HG03159 (cell line): ENCODE measurements at regions not wholly inside any gene's neighbourhood (a gene's known extent, or its start where the extent isn't known, plus 50 kb on each side); places are given as distances from the start of the nearest gene placed in this dataset.
"Not testable (repeated sequence)": the region's sequence is repeated elsewhere in the genome, so short reads cannot be mapped to it uniquely, and the experiment has no call there.

ENCODE experiments used
- ATAC-seq: cut with Tn5 transposase; IDR thresholded peaks from one replicate; pipeline ENCODE4 v1.9.1; 2021; ENCODE audit warnings: mild to moderate bottlenecking, moderate library complexity; ENCODE audit not compliant: unreplicated experiment

DNA sequence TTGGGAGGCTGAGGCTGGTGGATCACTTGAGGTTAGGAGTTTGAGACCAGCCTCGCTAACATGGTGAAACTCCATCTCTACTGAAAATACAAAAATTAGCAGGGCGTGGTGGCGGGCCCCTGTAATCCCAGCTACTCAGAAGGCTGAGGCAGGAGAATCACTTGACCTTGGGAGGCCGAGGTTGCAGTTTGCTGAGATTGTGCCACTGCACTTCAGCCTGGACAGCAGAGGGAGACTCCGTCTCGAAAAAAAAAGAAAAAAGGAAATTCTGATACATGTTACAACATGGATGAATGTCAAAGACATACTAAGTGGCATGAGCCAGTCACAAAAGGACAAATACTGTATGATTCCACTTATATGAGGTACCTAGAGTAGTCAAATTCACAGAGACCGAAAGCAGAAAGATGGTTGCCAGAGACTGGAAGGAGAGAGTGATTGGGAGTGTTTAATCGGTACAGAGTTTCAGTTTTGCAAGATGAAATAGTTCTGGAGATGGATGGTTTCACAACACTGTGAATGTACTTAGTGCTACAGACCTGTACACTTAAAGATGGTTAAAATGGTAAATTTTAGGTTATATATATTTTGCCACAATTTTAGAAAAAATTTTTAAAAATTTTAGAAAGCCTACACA, 92.3 kb downstream of the BLID start:
- no peak for ATAC-seq

DNA sequence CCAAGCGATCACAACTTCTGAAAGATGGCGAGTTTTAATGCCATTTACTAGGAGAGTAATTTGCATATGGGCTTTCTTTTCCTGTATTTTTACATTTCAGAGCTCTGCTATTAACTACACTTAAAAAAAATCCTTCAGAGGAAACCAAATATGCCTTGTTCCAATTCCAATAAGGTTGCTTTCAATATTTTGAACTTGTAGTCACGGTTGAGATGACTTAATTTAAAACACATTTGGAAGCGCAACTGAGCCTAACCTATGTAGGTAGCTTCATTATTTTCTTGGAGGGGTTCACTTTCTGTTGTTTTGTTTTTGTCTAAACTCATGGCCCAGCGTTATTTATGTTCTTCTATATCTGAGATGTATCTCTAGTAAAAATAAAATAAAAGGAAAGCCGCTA, 93.4 kb downstream of the BLID start:
- ATAC-seq, result no peak

DNA sequence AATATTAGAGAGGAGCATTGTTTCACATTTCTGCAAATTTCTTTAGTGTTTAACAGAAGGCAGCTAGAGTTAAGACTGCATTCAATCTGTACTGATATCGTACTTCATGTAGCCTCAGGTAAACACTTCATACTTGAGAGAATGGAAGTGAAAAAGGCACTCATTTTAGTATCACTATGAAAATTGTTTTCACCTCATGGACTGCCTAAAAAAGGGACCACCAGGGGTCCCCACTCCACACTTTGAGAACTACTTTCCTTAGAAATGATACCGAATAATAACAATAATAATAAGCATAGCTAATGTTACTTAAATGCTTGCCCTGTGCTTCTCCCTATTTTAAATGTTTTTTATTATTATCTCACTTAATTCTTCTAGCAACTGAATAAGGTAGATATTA, 95.1 kb downstream of the BLID start:
- no peak for ATAC-seq

DNA sequence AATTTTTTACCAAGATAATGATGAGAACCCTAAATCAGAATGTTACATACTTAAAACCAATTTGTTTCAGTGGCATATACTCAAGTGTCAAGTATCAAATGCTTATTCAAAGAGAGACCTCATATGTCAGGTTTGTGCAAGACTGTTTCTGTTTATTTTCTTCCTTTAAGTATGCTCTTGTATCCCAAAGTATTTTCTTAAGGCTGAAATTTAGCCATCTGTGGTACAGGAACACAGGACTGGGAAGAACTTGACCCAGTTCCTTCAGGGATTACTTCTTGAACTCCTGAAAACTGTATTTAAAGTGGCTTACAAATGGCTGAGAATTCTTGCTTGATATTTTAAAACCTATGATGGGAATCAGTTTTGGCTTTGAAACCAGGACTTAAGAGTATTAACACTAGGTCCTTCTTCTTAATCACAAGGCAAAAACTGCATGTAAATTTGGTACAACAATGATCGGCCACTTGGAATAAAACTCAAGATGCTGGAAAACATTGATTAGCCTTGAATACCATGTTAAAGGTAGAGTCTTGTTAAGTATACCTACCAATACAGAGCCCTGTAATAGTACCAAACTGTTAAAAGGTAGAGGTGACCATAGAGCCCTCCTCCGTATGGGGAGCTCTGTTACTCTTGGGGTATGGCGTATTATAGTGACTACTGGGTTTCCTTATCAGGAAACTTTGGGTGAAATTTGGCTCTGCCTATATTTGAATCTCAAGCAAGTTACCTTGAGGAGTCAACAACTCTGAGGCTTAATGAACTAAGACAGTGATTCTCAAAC, 95.9 kb downstream of the BLID start:
- no peak for ATAC-seq

DNA sequence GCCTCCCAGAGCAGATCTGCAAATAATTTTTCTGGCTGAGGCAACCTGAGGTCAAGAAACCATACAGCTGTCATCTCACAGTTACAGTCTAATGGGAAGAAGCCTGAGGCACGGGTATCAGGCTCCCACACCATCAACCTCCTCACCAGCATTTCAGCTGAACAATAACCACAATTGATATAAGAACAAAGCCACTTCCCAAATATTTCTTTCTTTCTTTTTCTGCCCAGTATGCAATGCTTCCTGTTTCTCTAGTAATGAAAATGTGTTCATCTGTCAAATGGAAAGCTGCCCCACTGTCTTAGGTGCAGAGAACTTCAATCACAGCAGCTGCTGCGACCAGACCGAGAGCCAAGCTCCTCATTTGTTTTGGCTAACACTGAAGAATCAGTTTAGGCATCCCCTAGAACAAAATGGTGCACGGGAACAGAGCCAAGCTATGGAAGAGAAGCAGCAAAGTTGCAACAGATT, 108.4 kb downstream of the BLID start:
- ATAC-seq, result no peak

DNA sequence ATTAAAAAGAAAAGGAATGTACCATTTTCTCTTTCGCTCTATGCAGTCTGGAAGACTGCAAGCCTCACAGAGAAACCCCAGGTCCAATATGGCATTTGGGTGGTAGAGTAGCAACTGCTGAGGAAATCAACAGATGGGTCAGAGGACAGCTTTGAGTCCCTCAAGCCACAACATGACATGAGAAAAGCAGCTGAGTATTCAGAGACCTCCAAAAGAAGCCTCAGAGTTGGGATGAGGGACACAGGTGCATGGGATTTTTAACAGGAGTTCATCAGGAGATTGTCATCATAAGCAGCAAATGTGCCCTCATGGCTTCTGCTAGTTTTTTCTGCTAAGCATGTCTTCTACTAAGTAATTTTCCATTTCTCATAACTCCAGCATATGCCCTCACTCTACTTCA, 111.6 kb downstream of the BLID start:
- no peak for ATAC-seq

DNA sequence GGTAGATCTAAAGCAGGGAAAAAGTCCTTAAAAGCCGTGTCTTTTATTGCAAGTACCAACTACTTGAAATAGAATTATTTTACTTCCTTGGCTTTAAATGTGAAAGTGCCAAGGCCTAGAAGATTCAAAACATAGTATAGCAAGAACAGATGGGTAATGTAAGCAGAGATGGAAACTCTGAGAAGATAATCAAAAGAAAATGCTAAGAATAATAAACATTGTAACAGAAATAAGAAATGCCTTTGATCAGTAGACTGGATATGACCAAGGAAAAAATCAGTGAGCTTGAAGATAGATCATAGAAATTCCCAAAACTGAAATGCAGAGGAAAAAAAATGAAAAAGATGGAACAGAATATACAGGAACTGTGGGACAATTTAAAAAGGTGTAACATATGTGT, 113.1 kb downstream of the BLID start:
- no peak for ATAC-seq

DNA sequence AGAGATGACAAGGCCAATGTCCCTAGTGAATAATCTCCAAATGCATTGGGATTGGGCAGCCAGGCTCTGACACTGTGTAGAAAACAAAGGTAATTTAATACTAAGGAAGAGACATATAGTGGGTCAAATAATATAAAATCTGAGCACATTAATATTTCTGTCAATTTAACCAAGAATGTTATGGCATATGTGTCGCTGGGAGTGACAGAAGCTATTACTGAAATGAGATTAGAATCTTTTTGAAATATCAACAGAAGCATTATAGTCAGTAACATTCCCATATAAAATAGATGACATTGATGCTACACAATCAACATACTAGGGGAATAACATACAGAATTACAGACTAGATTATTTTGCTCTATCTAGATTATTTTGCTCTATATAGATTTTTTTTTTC, 114.0 kb downstream of the BLID start:
- no peak for ATAC-seq

DNA sequence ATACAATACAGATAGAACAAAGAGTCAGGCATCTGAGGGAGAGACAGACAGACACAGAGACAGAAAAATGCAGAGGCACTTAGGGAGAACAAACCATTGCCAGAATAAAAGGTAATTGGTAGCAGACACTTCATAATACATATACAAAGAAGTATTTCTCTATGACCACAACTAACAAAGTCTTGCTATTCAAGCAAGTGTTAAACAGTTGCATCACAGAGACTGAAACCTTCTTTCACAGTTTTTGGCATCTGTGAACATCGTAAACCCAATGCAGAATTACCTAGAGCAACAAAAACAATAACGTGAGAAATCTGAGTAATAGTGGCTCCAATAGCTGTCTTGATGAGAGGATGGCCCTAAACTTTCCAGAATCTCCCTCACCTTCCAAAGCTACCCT, 116.4 kb downstream of the BLID start:
- ATAC-seq, result no peak

DNA sequence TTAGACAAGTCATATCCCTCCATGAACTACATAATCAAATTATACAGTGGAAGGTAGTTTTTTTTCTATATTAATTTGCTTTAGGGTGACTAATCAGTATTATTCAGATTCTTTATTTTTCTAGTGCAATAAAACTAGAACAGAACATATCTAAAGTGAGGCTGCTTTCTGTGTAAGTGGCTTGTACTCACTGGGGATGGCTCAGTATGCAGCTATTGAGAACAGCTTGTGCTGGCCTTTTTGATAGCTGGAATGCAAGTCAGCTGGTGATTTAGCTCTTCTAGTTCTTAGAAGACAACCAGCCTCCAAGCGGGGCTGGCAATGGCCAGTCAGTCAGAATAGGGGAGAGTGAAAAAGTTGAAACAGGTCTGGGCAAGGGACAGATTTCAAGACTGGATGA, 119.4 kb downstream of the BLID start:
- no peak for ATAC-seq

DNA sequence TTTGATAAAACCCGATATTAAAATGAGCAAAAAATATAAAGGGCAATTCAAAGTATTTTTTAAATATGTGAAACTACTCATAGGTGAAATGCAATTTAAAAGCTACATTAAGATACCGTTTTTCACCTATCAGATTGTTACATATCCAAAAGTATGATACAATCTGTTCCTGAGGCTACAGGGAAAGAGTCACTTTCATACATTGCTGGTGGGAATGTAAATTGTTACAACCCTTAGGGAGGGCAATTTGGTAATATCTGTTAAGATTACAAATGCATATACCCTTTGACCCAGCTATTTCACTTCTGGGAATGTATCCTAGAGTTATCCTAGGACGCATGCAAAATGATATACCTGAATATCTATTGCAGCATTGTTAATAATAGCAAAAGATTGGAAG, 132.1 kb downstream of the BLID start:
- no peak for ATAC-seq

DNA sequence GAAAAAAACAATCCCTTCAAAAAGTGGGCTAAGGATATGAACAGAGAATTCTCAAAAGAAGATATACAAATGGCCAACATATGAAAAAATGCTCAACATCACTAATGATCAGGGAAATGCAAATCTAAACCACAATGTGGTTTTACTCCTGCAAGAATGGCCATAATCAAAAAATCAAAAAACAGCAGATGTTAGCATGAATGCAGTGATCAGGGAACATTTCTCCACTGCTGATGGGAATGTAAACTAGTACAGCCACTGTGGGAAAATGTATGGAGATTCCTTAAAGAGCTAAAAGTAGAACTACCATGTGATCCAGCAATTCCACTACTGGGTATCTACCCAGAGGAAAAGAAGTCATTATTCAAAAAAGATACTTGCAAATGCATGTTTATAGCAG, 138.1 kb downstream of the BLID start:
- not testable (repeated sequence) for ATAC-seq

DNA sequence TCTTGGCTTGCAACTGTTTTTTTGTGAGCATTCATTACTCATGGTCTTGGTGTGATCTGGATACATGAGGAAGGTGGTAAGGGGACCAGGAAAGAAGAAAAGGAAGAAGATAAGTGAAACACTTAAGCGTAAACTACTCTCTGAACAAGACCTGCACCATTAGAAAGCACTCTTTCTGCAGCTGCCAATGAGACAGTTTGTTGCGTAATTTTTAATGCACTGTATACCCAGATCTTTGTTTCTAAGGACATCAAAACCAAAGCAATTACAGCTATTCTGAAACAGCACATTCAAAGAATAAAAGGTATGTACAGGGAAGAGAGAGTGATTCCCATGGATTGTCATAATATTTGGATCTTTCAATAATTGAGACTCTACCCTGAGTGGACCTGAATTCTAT, 147.4 kb downstream of the BLID start:
- ATAC-seq, result no peak

DNA sequence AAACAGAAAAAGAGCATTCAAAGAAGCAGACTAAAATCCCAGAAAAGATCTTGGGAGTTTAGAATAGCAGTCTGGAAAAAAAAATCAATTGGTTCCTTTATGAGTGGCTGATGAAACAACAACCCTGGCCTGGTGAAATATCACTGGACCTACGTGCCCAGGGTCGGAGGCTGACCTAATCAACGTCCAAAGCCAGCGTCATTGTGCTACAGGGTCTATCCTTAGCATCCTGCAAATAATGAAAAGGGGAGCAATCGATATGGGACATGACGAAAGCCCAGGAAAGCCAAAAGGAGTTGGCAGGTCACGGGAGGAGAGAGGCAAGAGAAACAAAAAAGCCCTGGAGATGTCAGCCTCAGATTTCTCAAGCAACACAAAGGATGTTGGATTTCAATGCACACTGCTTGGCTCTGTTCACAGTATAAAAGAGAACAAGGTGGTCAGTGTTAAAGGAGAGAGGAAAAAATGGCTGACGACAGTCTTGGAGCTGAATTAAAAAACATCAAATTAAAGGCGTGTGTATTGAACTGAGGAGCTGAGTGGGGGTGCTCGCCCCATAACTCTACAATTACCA, 148.8 kb downstream of the BLID start:
- ATAC-seq, result no peak

DNA sequence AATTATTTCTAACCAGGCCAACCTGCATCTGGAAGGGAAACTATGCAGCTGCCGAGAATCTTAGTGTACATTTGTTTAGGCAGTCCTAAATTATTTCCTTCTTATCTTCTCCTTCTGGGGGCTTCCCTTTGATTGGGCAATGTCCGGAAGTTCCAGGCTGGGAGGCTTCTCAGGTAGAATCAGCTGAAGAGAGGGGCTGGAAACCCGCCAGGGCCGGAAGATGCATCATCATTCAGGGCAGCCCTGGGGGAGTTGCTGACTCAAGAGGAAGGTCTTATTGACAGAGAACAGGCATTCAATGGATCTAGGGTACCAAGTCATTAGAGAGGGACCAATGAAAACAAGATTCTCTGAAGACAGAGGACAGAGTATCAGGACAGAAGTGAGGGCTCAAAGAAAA, 150.7 kb downstream of the BLID start:
- no peak for ATAC-seq

DNA sequence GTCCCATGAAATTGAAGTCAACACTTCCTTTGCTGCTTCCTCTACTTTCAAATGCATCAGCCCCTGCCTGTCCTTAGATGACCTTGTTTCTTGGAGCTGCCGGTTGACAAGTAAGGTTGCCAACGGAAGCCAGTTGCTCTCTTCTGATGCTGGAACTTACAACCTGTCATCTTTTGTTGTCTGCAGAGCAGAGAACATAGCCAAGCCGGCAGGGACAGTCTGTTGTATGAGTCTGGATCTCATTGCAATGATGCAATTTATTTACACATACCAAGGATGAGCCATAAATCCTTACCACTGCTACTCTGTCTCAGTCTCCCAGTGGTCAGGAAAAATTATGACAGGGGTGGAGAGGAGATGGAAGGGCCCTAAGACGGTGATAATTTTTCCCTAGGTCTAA, 151.4 kb downstream of the BLID start:
- ATAC-seq, result no peak

DNA sequence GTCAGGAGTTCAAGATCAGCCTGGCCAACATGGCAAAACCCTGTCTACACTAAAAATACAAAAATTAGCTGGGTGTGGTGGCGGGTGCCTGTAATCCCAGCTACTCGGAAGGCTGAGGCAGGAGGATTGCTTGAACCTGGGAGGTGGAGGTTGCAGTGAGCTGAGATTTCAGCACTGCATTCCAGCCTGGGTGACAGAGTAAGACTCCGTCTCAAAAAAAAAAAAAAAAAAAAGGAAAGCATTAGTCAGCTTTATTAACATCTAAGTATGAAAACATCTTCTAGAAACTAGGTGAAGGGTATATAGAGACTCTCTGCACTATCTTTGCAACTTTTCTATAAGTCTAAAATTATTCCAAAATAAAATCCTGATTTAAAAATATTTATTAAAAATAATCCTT, 152.2 kb downstream of the BLID start:
- ATAC-seq, result not testable (repeated sequence)

DNA sequence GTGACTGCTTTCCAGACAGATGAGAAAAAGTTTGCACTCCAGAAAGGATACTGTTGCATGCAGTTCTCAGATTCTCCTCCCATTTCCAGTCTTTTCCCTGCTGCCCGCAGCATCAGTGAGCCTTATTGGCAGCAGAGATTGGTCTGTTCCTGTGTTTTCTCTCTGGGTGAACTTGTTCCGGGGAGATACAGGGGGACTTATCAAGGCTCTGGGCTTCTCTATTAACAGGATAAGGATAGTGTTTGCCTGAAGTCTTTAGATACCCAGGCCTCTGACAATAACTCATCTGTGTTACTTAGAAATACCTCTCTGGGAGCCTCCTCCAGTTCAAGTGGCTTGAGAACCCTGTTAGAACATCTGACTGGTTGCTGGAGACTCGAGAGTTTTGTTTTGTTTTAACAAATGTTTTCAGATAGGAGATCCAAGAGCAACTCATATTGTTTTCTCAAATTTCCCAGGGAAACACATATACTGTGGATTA, 154.7 kb downstream of the BLID start:
- no peak for ATAC-seq

DNA sequence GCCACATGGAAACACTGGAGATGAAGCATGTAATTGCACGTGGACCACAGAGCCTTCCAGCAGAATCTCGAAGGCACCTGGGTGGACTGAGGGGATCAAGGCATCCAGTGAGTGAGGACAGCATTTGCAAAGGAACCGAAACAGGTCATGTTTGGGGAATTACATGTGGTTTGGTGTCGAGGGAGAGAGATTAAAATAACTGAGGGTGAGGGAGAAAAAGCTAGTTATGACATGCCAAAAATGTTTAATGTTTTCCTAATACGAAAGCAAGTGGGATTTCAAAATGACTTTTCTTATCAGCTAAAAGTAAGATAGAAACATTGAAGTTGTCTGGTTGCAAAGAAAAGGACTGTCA, 157.1 kb downstream of the BLID start:
- ATAC-seq, result no peak

DNA sequence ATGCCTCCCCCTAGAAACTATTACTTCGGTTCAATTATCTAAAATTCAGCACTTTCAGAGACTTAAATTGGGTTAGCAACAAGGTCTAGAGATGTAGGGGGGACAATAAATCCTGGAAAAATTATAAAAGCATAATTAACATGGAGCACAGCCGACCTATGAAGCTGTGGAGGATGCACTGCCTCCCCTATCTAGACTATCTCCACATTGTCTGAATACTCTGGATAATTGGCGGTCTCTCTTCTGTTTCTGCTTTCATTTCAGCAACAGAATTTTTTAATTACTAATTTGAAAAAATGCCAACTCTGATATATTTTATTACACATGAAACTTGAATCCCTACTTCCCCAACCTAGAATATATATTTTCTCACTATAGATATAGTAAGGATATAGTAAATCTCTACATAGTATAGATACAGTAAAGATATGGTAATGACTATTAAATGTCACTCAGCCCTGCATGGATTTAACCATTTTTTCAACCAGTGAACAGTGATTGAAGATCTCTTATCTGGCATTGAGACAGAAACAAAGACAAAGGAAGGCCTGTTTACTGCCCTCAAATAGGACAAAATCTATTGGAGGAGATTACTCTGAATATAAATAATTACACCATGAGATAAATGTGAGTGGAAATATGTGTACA, 157.6 kb downstream of the BLID start:
- ATAC-seq, result no peak

DNA sequence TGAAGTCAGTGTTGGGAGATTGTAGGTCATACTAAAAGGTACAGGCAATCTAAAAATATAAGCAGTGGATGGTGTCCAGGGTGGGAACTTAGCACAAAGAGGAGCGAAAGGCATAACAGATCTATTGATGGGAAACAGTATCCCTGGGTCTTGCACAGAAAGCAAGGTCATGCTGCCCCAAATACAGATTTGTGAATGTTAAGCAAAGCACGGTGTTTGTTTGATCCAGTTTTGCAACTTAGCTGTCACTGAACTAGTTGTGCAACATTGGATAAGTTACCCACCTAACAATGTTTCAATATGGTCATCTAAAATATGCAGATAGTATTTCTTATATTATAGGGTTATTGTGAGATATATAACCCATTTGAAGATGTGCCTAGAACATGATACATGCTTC, 162.9 kb downstream of the BLID start:
- ATAC-seq, result no peak

DNA sequence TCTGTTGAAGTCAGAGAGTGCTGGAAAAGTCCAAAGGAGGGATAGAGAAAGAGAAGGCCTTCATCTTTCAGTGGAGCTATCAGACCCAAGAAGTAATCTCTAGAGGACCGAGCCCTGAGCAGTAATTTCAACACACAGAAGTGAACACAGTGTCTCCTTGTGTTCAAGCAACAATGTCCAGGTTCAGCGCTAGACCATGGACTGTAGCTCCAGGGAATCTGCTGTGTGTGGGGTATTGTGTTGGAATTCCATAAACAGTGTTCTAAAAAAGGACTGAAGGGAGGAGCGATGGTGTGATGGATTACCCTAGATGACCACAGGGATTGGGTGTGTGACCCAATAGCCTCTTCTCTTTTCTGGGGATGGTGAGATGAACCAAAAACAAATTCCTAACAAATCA, 165.9 kb downstream of the BLID start:
- ATAC-seq, result no peak
